Heart right ventricle (tissue), 16 donors: ENCODE measurements at regions not wholly inside any gene's neighbourhood (a gene's known extent, or its start where the extent isn't known, plus 50 kb on each side); places are given as distances from the start of the nearest gene placed in this dataset.

ENCODE experiments used
- ATAC-seq, 8 donors: fragments of 200-7000 bp; cut with Tn5 transposase; one replicate each; pipeline ENCODE4 v1.9.1; 2020; ENCODE audit warnings: mild to moderate bottlenecking in 8 of 8, moderate library complexity in 8 of 8, moderate number of reproducible peaks in 1 of 8
- DNase-seq, 2 donors: peaks; one replicate each; pipeline ENCODE4 v3.0.0-alpha.2; 2020
- H3K27ac ChIP-seq, 10 donors: fragments of 200-600 bp; sonication (generic) in 2 of 10; one replicate each; pipeline versions ENCODE4 v1.5.0 to v1.8.0; 2020 to 2022; ENCODE audit warnings: mild to moderate bottlenecking in 3 of 10
- H3K27me3 ChIP-seq, 7 donors: fragments of 200-600 bp; one replicate each; pipeline ENCODE4 v1.8.0; 2021 to 2022; ENCODE audit warnings: mild to moderate bottlenecking in 2 of 7
- H3K36me3 ChIP-seq, 9 donors: fragments of 200-600 bp; sonication (generic) in 1 of 9; one replicate each; pipeline versions ENCODE4 v1.5.0 to v1.8.0; 2020 to 2022; ENCODE audit warnings: mild to moderate bottlenecking in 2 of 9
- H3K4me1 ChIP-seq, 9 donors: fragments of 200-600 bp; sonication (generic) in 1 of 9; one replicate each; pipeline versions ENCODE4 v1.5.0 to v1.8.0; 2020 to 2022; ENCODE audit warnings: mild to moderate bottlenecking in 4 of 9
- H3K4me3 ChIP-seq, 10 donors: fragments of 200-600 bp; sonication (generic) in 2 of 10; one replicate each; pipeline versions ENCODE4 v1.5.0 to v1.8.0; 2020 to 2022; ENCODE audit warnings: mild to moderate bottlenecking in 7 of 10, moderate library complexity in 2 of 10
- H3K9me3 ChIP-seq, 11 donors: fragments of 200-600 bp in 10 of 11; sonication (generic) in 2 of 11; one replicate each; pipeline versions ENCODE4 v1.5.0 to v1.8.0; 2013 to 2022; ENCODE audit warnings: mild to moderate bottlenecking in 2 of 11, control low read depth in 1 of 11, moderate library complexity in 1 of 11
- WGBS, 2 donors: extraction: QIAGEN DNeasy Blood & Tissue Kit; methylation state at CpG; one replicate each; pipeline ENCODE4 v1.1.7; 2013; ENCODE audit warnings: inconsistent platforms in 1 of 2; 5-methylcytosine and 5-hydroxymethylcytosine counted together
- intact Hi-C, 10 donors: fragments of 100-400 bp; cut with DNase I; formaldehyde crosslinking; loops; one replicate each; pipeline versions ENCODE4 v1.11.1 to v1.14.2; 2022
- TF ChIP-seq, protein P1 (sequence below), 9 donors: fragments of 200-600 bp; sonication (generic) in 2 of 9; IDR thresholded peaks; one replicate each; pipeline versions ENCODE4 v1.5.0 to v1.8.0; 2021 to 2022; ENCODE audit warnings: antibody characterized with exemption in 9 of 9, mild to moderate bottlenecking in 5 of 9, moderate library complexity in 1 of 9
- donor health status: Arrhythmogenic right ventricular cardiomyopathy.
- donor health status: ischemic (EF 13 %, LVEDD 7.1; RV severe dilation, severe dysfunction).
- donor health status: healthy with polysubstance abuse.
- donor health status: DM: no; HTN: yes; CAD: no.
- donor health status: DM: no; HTN: no; CAD: no.
- donor health status: ischemic (EF 25% LVEDD 6.9; RV normal size, moderate dysfunction).
- donor health status: ischemic (EF 25% LVEDD 5.7; RV mildly dilated, moderate dysfunction).
- donor health status: healthy.
- donor health status: DM: yes; HTN: yes; CAD: no.
- donor health status: Ischemic cardiomyopathy.
- donor health status: ischemic (EF 35%, LVEDD 5.7; RV mildly dilated, moderate dysfunction).
- donor health status: nonischemic (EF 11% LVEDD 7.7; RV severe dilation, severe dysfunction).
- donor health status: DM: yes; HTN: yes; CAD: no.
- donor health status: PGD.
- donor health status: ischemic (EF 29% LVEDD 5.4; RV normal size, mild dysfunction).
- donor health status: nonischemic (EF 23%, LVEDD 6.1; RV moderate dilation, normal function).

DNA sequence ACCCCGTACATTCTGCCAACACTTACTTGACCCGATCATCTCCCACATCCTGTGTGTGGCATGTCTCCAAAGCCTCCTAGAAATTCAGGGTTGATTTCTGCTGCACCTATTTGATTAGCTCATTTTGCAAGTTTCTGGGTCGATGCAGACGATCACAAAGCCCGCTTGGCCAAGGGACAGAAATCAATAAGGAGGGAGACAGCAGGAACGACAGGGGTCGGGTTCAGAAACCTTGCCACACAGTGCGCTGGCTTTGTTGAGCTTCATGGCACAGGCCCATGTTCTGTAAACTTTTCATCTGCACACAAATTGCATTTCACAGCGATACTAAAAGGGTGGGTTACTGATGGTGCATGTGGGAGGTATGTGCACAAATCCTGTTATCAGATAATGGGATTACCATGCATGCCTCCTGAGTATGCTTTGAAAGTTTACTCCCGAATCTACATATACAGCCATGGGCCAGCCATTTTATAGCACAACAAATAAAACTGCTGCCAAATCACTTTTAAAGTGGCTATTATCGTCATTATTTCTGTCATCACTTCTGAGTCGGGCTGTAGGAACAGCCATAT, 95.9 kb upstream of the ATP11B start:
- intact Hi-C loops = no loop called here
- no peak overlapping the region for H3K27ac ChIP-seq
- H3K36me3 ChIP-seq = no peaks in the 10 kb centered on the region
- no peak overlapping the region for H3K4me3 ChIP-seq
- DNase-seq (no peak), ATAC-seq (no peak)
- H3K9me3 ChIP-seq = no peaks in the 10 kb centered on the region
- H3K27me3 ChIP-seq = peaks cover 0 to 45% (median 19%) of the 10 kb centered on the region in 7 donors
- 47 to 55% methylated on average over 12 of the region's 12 CpGs for WGBS, 2 donors
- H3K4me1 ChIP-seq = no peaks in the 10 kb centered on the region
- TF ChIP-seq, protein P1, sequence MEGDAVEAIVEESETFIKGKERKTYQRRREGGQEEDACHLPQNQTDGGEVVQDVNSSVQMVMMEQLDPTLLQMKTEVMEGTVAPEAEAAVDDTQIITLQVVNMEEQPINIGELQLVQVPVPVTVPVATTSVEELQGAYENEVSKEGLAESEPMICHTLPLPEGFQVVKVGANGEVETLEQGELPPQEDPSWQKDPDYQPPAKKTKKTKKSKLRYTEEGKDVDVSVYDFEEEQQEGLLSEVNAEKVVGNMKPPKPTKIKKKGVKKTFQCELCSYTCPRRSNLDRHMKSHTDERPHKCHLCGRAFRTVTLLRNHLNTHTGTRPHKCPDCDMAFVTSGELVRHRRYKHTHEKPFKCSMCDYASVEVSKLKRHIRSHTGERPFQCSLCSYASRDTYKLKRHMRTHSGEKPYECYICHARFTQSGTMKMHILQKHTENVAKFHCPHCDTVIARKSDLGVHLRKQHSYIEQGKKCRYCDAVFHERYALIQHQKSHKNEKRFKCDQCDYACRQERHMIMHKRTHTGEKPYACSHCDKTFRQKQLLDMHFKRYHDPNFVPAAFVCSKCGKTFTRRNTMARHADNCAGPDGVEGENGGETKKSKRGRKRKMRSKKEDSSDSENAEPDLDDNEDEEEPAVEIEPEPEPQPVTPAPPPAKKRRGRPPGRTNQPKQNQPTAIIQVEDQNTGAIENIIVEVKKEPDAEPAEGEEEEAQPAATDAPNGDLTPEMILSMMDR (IDR thresholded peaks at IDR 0.05) = no peak

DNA sequence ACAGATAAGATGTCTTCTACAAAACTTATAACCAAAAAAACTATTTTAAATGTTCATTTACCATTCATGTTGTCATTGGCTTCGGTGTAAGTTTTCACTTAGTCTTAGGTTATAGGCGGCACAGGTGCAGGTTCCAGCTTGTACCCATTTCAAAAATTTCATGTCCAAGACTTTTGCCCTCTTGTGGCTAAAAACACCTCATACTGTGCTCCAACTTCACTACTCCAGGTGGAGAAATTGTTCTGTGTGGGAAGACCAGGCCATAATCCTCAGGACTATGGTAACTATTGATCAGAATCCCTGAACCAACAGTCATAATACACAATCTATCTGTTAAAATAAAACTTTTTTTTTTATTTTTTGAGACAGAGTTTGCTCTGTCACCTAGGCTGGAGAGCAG, 95.2 kb upstream of the ATP11B start:
- TF ChIP-seq, protein P1 (IDR thresholded peaks at IDR 0.05) = no peak
- intact Hi-C loops = no loop called here
- DNase-seq = no peak
- no peaks in the 10 kb centered on the region for H3K4me1 ChIP-seq
- no peaks in the 10 kb centered on the region for H3K36me3 ChIP-seq
- no peak for ATAC-seq
- no peak overlapping the region for H3K27ac ChIP-seq
- no peaks in the 10 kb centered on the region for H3K9me3 ChIP-seq
- H3K27me3 ChIP-seq = peaks cover 0 to 40% (median 17%) of the 10 kb centered on the region in 7 donors
- H3K4me3 ChIP-seq = no peak overlapping the region
- WGBS, 2 donors = 95 to 96% methylated on average over 2 of the region's 2 CpGs

DNA sequence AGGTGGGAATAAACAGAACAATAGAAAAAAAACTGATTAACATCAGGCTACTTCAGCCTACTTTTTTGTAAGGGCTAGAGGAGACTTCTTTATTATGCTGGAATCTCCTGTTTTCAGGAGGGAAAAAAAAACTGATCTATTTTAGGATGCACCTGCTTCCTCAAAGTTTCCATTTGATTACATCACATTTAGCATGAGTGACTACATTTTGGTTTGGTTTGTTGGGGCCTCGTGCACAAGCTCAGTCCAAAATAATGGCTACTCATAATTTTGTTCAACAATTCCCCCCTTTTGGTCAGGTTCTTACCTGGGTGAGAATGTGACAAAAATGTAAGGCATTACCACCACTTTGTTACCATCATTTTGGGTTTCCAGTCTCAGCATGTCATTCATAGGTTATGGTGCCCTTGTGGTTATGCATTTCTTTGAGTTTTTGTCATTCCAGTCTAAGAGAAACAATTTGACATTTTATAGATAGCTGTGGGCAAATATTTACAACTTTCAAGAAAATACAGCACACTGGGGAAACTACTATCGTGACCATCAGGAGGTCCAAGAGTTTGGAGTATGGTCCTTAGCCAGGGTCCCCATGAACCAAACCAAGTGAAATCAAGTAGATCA, 93.6 kb upstream of the ATP11B start:
- Histone ChIP-seq H3K4me1 (no peaks in the 10 kb centered on the region), H3K27me3 (peaks cover 0 to 36% (median 17%) of the 10 kb centered on the region in 7 donors), H3K9me3 (no peaks in the 10 kb centered on the region), H3K36me3 (no peaks in the 10 kb centered on the region), H3K27ac (no peak overlapping the region), H3K4me3 (no peak overlapping the region)
- 72 to 77% methylated on average over 2 of the region's 2 CpGs for WGBS, 2 donors
- ATAC-seq = no peak
- no peak for DNase-seq
- TF ChIP-seq, protein P1 (IDR thresholded peaks at IDR 0.05) = no peak
- intact Hi-C loops = no loop called here

DNA sequence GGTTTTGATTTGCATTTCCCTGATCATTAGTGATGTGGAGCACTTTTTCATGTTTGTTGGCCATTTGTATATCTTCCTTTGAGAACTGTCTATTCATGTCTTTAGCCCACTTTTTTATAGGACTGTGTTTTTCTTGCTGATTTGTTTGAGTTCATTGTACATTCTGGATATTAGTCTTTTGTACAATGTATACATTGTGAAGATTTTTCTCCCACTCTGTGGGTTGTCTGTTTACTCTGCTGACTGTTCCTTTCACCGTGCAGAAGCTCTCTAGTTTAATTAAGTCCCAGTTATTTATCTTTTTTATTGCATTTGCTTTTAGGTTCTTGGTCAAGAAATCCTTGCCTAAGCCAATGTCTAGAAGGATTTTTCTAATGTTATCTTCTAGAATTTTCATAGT, 91.1 kb upstream of the ATP11B start:
- Histone ChIP-seq H3K36me3 (no peaks in the 10 kb centered on the region), H3K4me3 (no peak overlapping the region), H3K27ac (no peak overlapping the region), H3K9me3 (no peaks in the 10 kb centered on the region), H3K27me3 (peaks cover 0 to 20% (median 11%) of the 10 kb centered on the region in 7 donors), H3K4me1 (no peaks in the 10 kb centered on the region)
- WGBS, 2 donors = 75 to 80% methylated on average over 1 of the region's 1 CpG
- no peak for ATAC-seq
- intact Hi-C loops = no loop called here
- DNase-seq = no peak
- TF ChIP-seq, protein P1 (IDR thresholded peaks at IDR 0.05) = no peak
